ENCODE measurements at regions not wholly inside any gene's neighbourhood (a gene's known extent, or its start where the extent isn't known, plus 50 kb on each side); places are given as distances from the start of the nearest gene placed in this dataset.

DNA sequence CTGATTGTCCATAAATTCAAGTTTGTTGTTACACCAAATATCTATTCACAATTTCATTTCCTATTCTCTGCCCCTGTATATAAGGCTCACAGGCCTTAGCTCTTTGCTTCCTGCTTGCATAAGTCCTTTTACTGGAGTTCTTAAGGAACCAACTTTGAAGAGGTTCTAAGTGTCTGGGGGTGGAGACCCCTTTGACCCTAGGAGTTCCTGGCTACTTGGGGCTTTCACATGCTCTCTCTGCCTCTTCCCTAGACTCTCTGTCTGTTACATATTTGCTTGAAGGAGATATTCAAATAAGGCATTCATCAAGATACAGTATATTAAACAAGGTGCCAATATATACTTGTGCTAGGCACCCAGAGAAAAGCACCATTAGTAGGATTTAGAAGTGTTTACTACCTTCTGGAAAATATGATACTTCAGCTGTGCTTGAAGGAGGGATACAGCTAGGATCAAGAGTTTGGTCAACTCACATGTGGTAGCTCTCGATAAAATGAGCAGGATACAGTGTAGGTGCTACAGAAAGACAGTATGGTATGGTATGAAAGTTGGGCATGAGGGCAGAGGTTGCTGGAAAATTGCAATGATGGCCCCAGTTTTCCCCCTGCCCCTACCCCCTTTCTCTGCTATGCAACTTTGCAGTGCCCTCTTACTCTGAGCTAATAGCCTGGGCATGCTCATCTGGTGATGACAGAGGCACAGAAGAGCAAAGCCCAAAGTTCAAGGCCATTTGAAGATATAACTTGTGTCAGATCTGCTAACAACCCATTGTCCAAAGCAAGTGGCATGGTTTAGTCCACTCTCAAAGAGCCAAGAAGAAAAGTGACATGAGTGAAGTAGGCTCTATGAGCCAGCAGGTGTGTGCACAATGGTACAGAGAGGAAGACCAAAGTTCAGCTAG is 107.6 kb upstream of the CPEB2 start:
- TF ChIP-seq, protein P1, sequence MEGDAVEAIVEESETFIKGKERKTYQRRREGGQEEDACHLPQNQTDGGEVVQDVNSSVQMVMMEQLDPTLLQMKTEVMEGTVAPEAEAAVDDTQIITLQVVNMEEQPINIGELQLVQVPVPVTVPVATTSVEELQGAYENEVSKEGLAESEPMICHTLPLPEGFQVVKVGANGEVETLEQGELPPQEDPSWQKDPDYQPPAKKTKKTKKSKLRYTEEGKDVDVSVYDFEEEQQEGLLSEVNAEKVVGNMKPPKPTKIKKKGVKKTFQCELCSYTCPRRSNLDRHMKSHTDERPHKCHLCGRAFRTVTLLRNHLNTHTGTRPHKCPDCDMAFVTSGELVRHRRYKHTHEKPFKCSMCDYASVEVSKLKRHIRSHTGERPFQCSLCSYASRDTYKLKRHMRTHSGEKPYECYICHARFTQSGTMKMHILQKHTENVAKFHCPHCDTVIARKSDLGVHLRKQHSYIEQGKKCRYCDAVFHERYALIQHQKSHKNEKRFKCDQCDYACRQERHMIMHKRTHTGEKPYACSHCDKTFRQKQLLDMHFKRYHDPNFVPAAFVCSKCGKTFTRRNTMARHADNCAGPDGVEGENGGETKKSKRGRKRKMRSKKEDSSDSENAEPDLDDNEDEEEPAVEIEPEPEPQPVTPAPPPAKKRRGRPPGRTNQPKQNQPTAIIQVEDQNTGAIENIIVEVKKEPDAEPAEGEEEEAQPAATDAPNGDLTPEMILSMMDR (IDR thresholded peaks at IDR 0.05): no peak
- DNase-seq (ENCODE audit: low spot score) (no peak), ATAC-seq (ENCODE audit: insufficient number of reproducible peaks, low FRiP score, low read depth) (no peak)
- Histone ChIP-seq H3K27me3 (replicated peaks; ENCODE audit: insufficient read depth) (no peaks in the 10 kb centered on the region), H3K9me3 (no peaks in the 10 kb centered on the region), H3K4me1 (ENCODE audit: control insufficient read depth in 1 of 2, low read depth in 2 of 2) (no peaks in the 10 kb centered on the region), H3K27ac (no peak overlapping the region), H3K36me3 (no peaks in the 10 kb centered on the region), H3K4me3 (no peak overlapping the region)

- Histone ChIP-seq H3K9me3 (no peaks in the 10 kb centered on the region), H3K27me3 (replicated peaks; ENCODE audit: insufficient read depth) (no peaks in the 10 kb centered on the region), H3K36me3 (no peaks in the 10 kb centered on the region), H3K4me3 (no peak overlapping the region), H3K27ac (no peak overlapping the region), H3K4me1 (ENCODE audit: control insufficient read depth in 1 of 2, low read depth in 2 of 2) (no peaks in the 10 kb centered on the region)
- TF ChIP-seq, protein P1 (IDR thresholded peaks at IDR 0.05): no peak
- ATAC-seq (ENCODE audit: insufficient number of reproducible peaks, low FRiP score, low read depth): no peak
- DNase-seq (ENCODE audit: low spot score): no peak
Observed at GRCh38 chr4:14896656-14897175, 105.6 kb upstream of the CPEB2 start.

- Histone ChIP-seq H3K36me3 (no peaks in the 10 kb centered on the region), H3K27me3 (replicated peaks; ENCODE audit: insufficient read depth) (no peaks in the 10 kb centered on the region), H3K27ac (no peak overlapping the region), H3K4me1 (ENCODE audit: control insufficient read depth in 1 of 2, low read depth in 2 of 2) (no peaks in the 10 kb centered on the region), H3K9me3 (no peaks in the 10 kb centered on the region), H3K4me3 (no peak overlapping the region)
- TF ChIP-seq, protein P1 (IDR thresholded peaks at IDR 0.05): no peak
- no peak for DNase-seq (ENCODE audit: low spot score)
- no peak for ATAC-seq (ENCODE audit: insufficient number of reproducible peaks, low FRiP score, low read depth)
Observed at GRCh38 chr4:14897217-14897616, 105.1 kb upstream of the CPEB2 start.

DNA sequence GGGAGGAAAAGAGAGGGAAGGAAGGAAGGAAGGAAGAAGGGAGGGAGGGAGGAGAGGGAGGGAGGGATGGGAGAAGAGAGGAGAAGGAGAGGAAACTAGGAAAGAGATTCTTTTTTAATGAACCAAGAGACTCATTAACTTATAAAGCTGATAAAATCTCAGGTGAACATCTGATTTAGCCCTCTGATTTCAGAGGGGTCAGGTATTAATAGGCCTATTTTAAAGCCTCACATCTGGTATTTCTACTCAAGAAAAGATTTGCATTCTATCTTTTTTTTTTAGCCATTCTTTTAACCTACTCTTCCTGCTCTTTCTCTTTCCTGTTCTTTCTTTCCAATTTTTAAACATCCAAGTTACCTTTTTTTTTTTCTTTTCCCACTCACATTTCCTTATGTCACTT is 103.3 kb upstream of the CPEB2 start:
- Histone ChIP-seq H3K27ac (no peak overlapping the region), H3K36me3 (no peaks in the 10 kb centered on the region), H3K4me3 (no peak overlapping the region), H3K4me1 (ENCODE audit: control insufficient read depth in 1 of 2, low read depth in 2 of 2) (no peaks in the 10 kb centered on the region), H3K9me3 (no peaks in the 10 kb centered on the region), H3K27me3 (replicated peaks; ENCODE audit: insufficient read depth) (no peaks in the 10 kb centered on the region)
- TF ChIP-seq, protein P1 (IDR thresholded peaks at IDR 0.05): no peak
- DNase-seq (ENCODE audit: low spot score) (no peak), ATAC-seq (ENCODE audit: insufficient number of reproducible peaks, low FRiP score, low read depth) (no peak)

- no peaks in the 10 kb centered on the region for H3K9me3 ChIP-seq
- DNase-seq (ENCODE audit: low spot score) (no peak), ATAC-seq (ENCODE audit: insufficient number of reproducible peaks, low FRiP score, low read depth) (no peak)
- H3K27ac ChIP-seq: no peak overlapping the region
- H3K4me1 ChIP-seq (ENCODE audit: control insufficient read depth in 1 of 2, low read depth in 2 of 2): no peaks in the 10 kb centered on the region
- H3K27me3 ChIP-seq (replicated peaks; ENCODE audit: insufficient read depth): no peaks in the 10 kb centered on the region
- TF ChIP-seq, protein P1 (IDR thresholded peaks at IDR 0.05): no peak
- no peak overlapping the region for H3K4me3 ChIP-seq
- H3K36me3 ChIP-seq: no peaks in the 10 kb centered on the region
Observed at GRCh38 chr4:14902342-14902741, 99.9 kb upstream of the CPEB2 start.

Measured in thoracic aorta (tissue), 2 donors.